Subcutaneous abdominal adipose tissue (tissue), 5 donors: ENCODE measurements at regions not wholly inside any gene's neighbourhood (a gene's known extent, or its start where the extent isn't known, plus 50 kb on each side); places are given as distances from the start of the nearest gene placed in this dataset.

Source experiments
- H3K27ac ChIP-seq: one replicate; pipeline ENCODE4 v1.7.0; 2013; ENCODE audit warnings: low read depth, mild to moderate bottlenecking, inconsistent platforms, low read length, moderate library complexity
- H3K27me3 ChIP-seq, 5 donors: one replicate each; pipeline ENCODE4 v1.7.0; 2013; ENCODE audit warnings: low read length in 5 of 5, inconsistent platforms in 1 of 5; ENCODE audit not compliant: control insufficient read depth in 5 of 5, insufficient read depth in 4 of 5
- H3K36me3 ChIP-seq, 5 donors: one replicate each; pipeline ENCODE4 v1.7.0; 2013; ENCODE audit warnings: low read length in 5 of 5; ENCODE audit not compliant: control insufficient read depth in 5 of 5, insufficient read depth in 5 of 5
- H3K4me1 ChIP-seq, 5 donors: one replicate each; pipeline ENCODE4 v1.7.0; 2013; ENCODE audit warnings: low read length in 5 of 5, mild to moderate bottlenecking in 3 of 5, moderate library complexity in 1 of 5; ENCODE audit not compliant: control insufficient read depth in 5 of 5, insufficient read depth in 5 of 5
- H3K4me3 ChIP-seq, 5 donors: one replicate each; pipeline ENCODE4 v1.7.0; 2013; ENCODE audit warnings: low read length in 5 of 5, low read depth in 1 of 5
- H3K9ac ChIP-seq, 5 donors: one replicate each; pipeline ENCODE4 v1.7.0; 2013; ENCODE audit warnings: low read length in 5 of 5, mild to moderate bottlenecking in 4 of 5, moderate library complexity in 3 of 5
- H3K9me3 ChIP-seq, 5 donors: one replicate each; pipeline ENCODE4 v1.7.0; 2013; ENCODE audit warnings: low read length in 5 of 5; ENCODE audit not compliant: control insufficient read depth in 5 of 5
- donor health status: healthy.
- donor health status: healthy.
- donor health status: healthy.
- donor health status: healthy.
- donor health status: healthy.

DNA sequence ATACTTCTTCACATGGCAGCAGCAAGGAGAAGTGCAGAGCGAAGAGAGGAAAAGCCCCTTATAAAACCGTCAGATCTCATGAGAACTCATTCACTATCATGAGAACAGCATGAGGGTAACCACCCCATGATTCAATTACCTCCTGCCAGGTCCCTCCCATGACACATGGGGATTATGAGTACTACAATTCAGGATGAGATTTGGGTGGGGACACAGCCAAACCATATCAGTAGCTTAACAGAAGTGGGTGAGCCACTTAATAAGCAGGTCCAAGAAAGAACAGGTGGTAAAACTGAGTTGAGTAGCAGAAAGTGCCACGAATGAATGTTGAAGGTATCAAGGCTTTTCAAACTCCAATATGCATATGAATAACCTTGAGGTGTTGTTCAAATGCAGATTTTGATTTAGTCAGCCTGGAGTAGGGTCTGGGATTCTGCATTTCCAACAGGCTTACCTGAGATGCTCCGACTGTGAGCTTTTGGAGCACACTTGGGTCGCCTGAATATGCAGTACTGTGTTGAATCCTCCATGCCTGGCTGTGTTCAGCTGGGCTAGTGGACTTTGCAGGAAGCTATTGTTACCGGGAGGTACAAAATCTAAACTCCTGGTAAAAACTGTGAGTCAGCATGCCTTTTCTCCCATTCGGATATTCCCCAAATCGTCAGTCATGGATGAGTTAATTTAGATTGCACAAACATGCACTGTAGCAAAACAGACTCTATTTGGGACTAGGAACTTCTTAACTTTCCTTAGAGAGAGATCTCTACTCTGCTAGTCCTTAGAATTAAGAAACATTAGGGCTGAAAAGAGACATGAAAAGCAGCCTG lies 69.0 kb upstream of the PRKCQ start:
- no peak overlapping the region for H3K4me3 ChIP-seq
- no peaks in the 10 kb centered on the region for H3K36me3 ChIP-seq
- no peaks in the 10 kb centered on the region for H3K4me1 ChIP-seq
- no peak overlapping the region for H3K9ac ChIP-seq
- peaks cover 0 to 13% (median 0%) of the 10 kb centered on the region in 5 donors for H3K27me3 ChIP-seq
- no peaks in the 10 kb centered on the region for H3K9me3 ChIP-seq
- no peak overlapping the region for H3K27ac ChIP-seq

- Histone ChIP-seq H3K9me3 (no peaks in the 10 kb centered on the region), H3K27me3 (peaks cover 0 to 13% (median under 1%) of the 10 kb centered on the region in 5 donors), H3K27ac (no peak overlapping the region), H3K9ac (no peak overlapping the region), H3K36me3 (no peaks in the 10 kb centered on the region), H3K4me1 (no peaks in the 10 kb centered on the region), H3K4me3 (no peak overlapping the region)
These were observed 67.9 kb upstream of the PRKCQ start for GRCh38 chr10:6647811-6648526.

DNA sequence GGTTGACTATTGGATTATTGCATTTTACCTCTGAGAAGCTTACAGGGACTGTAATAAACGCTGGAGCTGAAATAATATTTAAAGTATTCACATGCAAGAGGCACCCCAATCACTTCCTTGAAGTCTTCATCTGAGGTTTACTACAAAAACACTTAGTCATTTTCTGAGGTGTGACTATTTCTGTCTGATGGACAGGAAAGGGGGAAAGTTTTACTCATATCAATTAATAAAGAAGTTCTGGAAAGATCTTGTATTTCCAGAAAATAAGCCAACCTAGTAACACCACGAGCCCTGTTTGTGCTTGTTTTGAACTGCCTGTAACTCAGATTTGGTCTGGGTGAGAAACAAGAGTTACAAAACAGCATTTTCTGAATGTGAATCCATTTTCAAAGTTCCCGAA lies 63.9 kb upstream of the PRKCQ start:
- no peak overlapping the region for H3K4me3 ChIP-seq
- no peak overlapping the region for H3K27ac ChIP-seq
- H3K27me3 ChIP-seq = peaks cover 0 to 18% (median 6%) of the 10 kb centered on the region in 5 donors
- no peaks in the 10 kb centered on the region for H3K9me3 ChIP-seq
- no peaks in the 10 kb centered on the region for H3K36me3 ChIP-seq
- H3K9ac ChIP-seq = no peak overlapping the region
- no peaks in the 10 kb centered on the region for H3K4me1 ChIP-seq

GRCh38 chr10:6642876-6643275 lies 62.8 kb upstream of the PRKCQ start:
- no peaks in the 10 kb centered on the region for H3K4me1 ChIP-seq
- no peak overlapping the region for H3K27ac ChIP-seq
- peaks cover 0 to 15% (median 6%) of the 10 kb centered on the region in 5 donors for H3K27me3 ChIP-seq

DNA sequence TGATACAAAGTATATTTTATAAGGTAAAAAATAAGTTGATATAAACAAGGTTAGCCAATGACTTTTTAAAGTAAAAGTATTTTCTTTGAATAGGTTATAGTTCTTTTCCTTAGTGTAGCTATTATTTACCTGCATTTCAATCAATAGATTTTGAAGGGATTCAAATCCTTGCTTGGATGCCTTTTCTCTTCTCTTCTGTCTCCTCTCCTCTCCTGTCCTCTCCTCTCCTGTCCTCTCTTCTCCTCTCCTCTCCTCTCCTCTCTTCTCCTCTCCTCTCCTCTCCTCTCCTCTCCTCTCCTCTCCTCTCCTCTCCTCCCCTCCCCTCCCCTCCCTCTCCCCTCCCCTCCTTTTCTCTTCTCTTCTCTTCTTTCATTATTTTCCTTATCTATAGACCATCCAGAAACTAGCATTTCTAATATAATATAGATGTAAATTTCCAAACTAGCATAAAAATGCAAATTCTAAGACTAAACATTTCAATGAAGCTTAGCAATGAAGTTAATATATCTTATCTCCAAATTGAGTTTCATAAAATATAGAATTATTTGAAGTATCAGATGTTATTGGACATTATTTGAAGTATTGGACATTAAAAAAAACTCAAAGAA lies 60.5 kb upstream of the PRKCQ start:
- Histone ChIP-seq H3K36me3 (no peaks in the 10 kb centered on the region), H3K4me3 (no peak overlapping the region), H3K9me3 (no peaks in the 10 kb centered on the region), H3K9ac (no peak overlapping the region), H3K27ac (no peak overlapping the region), H3K4me1 (no peaks in the 10 kb centered on the region), H3K27me3 (peaks cover 4 to 12% (median 5%) of the 10 kb centered on the region in 5 donors)

More at GRCh38 chr10:6642876-6643275, 62.8 kb upstream of the PRKCQ start:
- H3K36me3 ChIP-seq = no peaks in the 10 kb centered on the region
- no peak overlapping the region for H3K9ac ChIP-seq
- H3K9me3 ChIP-seq = no peaks in the 10 kb centered on the region
- no peak overlapping the region for H3K4me3 ChIP-seq

- no peaks in the 10 kb centered on the region for H3K4me1 ChIP-seq
- no peaks in the 10 kb centered on the region for H3K36me3 ChIP-seq
- H3K4me3 ChIP-seq = no peak overlapping the region
- H3K9ac ChIP-seq = no peak overlapping the region
- H3K27me3 ChIP-seq = peaks cover 0 to 4% (median 0%) of the 10 kb centered on the region in 5 donors
- H3K9me3 ChIP-seq = no peaks in the 10 kb centered on the region
- no peak overlapping the region for H3K27ac ChIP-seq
These were observed 57.0 kb upstream of the PRKCQ start for GRCh38 chr10:6637053-6637452.

DNA sequence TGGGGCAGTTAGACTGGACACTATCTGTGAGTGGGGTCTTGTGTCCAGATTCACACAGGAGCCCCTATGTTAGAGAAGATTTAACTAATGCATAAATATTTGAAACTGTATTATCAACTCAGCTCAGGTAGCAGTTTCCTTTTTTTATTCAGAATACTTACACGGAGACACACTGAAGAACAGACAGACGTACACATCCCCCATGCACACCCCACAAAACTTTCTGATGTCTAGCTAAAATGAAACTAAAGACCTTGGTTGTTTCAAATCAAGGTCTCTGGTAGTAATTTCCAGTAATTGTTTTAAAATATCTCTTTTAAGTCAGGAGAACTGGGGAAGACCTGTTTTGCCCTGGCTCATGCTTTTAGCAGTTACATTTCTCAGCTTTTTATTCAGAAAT lies 55.7 kb upstream of the PRKCQ start:
- Histone ChIP-seq H3K36me3 (no peaks in the 10 kb centered on the region), H3K4me1 (no peaks in the 10 kb centered on the region), H3K9me3 (no peaks in the 10 kb centered on the region), H3K4me3 (no peak overlapping the region), H3K27me3 (peaks cover 0 to 4% (median 0%) of the 10 kb centered on the region in 5 donors), H3K27ac (no peak overlapping the region), H3K9ac (no peak overlapping the region)
